Breast epithelium (tissue), 3 donors: ENCODE measurements at regions not wholly inside any gene's neighbourhood (a gene's known extent, or its start where the extent isn't known, plus 50 kb on each side); places are given as distances from the start of the nearest gene placed in this dataset.

Source experiments
- POLR2A ChIP-seq: fragments of 450-650 bp; IDR thresholded peaks from one replicate; pipeline ENCODE4 v1.6.1; 2016; ENCODE audit warnings: antibody characterized with exemption, mild to moderate bottlenecking, moderate library complexity
- POLR2AphosphoS5 ChIP-seq, 3 donors: sonication (generic); formaldehyde crosslinking; IDR thresholded peaks; one replicate each; pipeline ENCODE4 v1.6.1; 2017; ENCODE audit warnings: antibody characterized with exemption in 3 of 3
- TF ChIP-seq, protein P1 (sequence below), 3 donors: fragments of 450-650 bp; IDR thresholded peaks; one replicate each; pipeline ENCODE4 v1.5.1; 2016 to 2017; ENCODE audit warnings: antibody characterized with exemption in 3 of 3, mild to moderate bottlenecking in 3 of 3, moderate library complexity in 3 of 3

DNA sequence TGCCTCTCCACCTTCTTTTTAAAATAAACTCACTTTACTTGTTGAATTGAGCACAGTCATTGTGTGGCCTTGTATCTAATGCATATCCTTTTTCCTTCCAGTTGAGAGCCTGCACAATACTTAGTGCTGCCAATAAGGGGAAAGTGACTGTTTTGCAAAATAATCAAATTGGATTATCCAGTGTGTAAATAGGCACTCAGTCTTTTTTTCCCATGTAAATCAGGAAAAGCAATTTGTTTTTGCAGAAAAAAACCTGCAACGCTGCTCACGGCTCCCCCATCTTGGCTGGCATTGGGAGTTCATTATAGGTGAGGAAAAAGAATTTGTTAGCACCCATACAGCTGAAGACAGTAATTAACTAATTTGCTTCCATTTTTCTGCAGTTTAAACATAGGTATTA, 299.9 kb downstream of the CSNK1G3 start:
- TF ChIP-seq, protein P1, sequence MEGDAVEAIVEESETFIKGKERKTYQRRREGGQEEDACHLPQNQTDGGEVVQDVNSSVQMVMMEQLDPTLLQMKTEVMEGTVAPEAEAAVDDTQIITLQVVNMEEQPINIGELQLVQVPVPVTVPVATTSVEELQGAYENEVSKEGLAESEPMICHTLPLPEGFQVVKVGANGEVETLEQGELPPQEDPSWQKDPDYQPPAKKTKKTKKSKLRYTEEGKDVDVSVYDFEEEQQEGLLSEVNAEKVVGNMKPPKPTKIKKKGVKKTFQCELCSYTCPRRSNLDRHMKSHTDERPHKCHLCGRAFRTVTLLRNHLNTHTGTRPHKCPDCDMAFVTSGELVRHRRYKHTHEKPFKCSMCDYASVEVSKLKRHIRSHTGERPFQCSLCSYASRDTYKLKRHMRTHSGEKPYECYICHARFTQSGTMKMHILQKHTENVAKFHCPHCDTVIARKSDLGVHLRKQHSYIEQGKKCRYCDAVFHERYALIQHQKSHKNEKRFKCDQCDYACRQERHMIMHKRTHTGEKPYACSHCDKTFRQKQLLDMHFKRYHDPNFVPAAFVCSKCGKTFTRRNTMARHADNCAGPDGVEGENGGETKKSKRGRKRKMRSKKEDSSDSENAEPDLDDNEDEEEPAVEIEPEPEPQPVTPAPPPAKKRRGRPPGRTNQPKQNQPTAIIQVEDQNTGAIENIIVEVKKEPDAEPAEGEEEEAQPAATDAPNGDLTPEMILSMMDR (IDR thresholded peaks at IDR 0.05) = no peak
- TF ChIP-seq POLR2A (no peak), POLR2AphosphoS5 (IDR thresholded peaks at IDR 0.05) (no peak)
